Activated CD4-positive, alpha-beta memory T cell treated with anti-CD3 and anti-CD28 coated beads, Interleukin-2, amount 10 ng/mL, durations not matched to agents 7 days and 5 days (primary cell): ENCODE measurements at regions not wholly inside any gene's neighbourhood (a gene's known extent, or its start where the extent isn't known, plus 50 kb on each side); places are given as distances from the start of the nearest gene placed in this dataset.
"Not testable (repeated sequence)": the region's sequence is repeated elsewhere in the genome, so short reads cannot be mapped to it uniquely, and the experiment has no call there.

Experiments used
- CTCF ChIA-PET: fragments of 350-600 bp; sonication (Branson Sonifier 250); formaldehyde crosslinking; loops from one replicate; lab custom pipeline; 2021; ENCODE audit warnings: antibody characterized with exemption, inconsistent platforms; lab: Charles Lee
- POLR2A ChIA-PET: fragments of 350-600 bp; sonication (Branson Sonifier 250); formaldehyde crosslinking; loops from one replicate; lab custom pipeline; 2021; ENCODE audit warnings: antibody characterized with exemption; lab: Charles Lee
- DNase-seq: peaks from one replicate; pipeline ENCODE4 v3.0.0-alpha.2; 2020
- H3K27ac Mint-ChIP-seq: one replicate; pipeline ENCODE4 v1.8.0; 2021; ENCODE audit warnings: mild to moderate bottlenecking, mixed read lengths
- H3K27me3 Mint-ChIP-seq: one replicate; pipeline ENCODE4 v1.8.0; 2021; ENCODE audit warnings: mixed read lengths
- H3K36me3 Mint-ChIP-seq: one replicate; pipeline ENCODE4 v1.8.0; 2021; ENCODE audit warnings: low read depth, mixed read lengths
- H3K4me1 Mint-ChIP-seq: one replicate; pipeline ENCODE4 v1.8.0; 2021; ENCODE audit warnings: mixed read lengths
- H3K4me3 Mint-ChIP-seq: one replicate; pipeline ENCODE4 v1.8.0; 2021; ENCODE audit warnings: mild to moderate bottlenecking, mixed read lengths
- H3K9me3 Mint-ChIP-seq: one replicate; pipeline ENCODE4 v1.8.0; 2021; ENCODE audit warnings: mixed read lengths

DNA sequence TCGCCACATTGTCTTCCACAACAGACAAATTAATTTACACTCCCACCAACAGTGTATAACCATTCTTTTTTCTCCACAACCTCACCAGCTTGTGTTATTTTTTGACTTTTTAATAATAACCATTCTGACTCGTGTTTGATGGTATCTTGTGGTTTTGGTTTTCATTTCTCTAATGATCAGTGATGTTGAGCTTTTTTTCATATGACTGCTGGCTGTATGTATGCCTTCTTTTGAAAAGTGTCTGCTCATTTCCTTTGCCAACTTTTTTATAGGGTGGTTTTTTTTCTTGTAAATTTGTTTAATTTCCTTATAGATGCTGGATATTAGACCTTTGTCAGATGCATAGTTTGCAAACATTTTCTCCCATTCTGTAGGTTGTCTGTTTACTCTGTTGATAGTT lies 179.6 kb downstream of the FAM174A start:
- DNase-seq, H3K36me3 Mint-ChIP-seq, CTCF ChIA-PET, H3K27ac Mint-ChIP-seq, H3K4me1 Mint-ChIP-seq, H3K4me3 Mint-ChIP-seq, POLR2A ChIA-PET, H3K27me3 Mint-ChIP-seq, H3K9me3 Mint-ChIP-seq: not testable (repeated sequence)

DNA sequence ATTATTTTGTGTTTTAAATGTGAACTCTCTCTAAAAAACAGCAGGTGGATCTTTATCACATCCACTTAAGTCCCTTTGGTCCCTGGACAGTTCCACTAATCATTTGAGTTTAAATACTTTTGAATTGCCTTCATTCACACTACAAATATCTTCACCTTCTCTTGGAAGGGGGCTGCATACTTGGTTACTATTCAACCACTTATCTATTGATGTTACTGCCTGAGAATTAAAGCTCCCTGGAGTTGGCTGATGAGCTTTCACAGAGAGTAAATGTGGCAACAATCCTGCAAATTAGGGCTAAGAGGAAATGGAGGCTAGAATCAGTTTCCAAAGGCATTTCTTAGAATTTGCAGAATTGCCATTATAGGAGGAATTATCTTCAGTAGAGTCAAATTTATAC lies 180.4 kb downstream of the ST8SIA4 start:
- Mint-ChIP-seq H3K4me3 (no peak overlapping the region), H3K36me3 (no peaks in the 10 kb centered on the region), H3K9me3 (no peaks in the 10 kb centered on the region), H3K4me1 (no peaks in the 10 kb centered on the region), H3K27ac (no peak overlapping the region), H3K27me3 (no peaks in the 10 kb centered on the region)
- ChIA-PET CTCF (no interaction called here), POLR2A (no interaction called here)
- no peak for DNase-seq

DNA sequence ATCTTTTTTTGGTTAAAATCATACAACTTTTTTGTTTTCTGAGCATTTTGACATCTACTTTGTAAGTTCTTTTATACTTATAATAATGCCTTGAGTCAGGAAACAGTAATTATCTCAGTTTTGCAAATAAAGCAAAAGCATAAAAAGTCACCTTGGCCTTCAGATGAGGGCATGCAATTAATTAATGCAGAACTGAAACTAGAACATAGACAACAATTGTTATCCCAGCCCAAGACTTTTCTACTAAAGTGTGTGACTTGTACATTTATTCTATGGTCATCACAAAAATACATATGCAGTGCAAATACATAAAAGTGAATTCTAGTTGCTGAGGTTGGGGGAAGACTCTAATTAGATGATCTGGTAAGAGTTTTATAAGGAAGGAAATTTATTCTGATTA lies 179.9 kb downstream of the ST8SIA4 start:
- H3K27ac Mint-ChIP-seq: no peak overlapping the region
- no peak overlapping the region for H3K4me3 Mint-ChIP-seq
- H3K36me3 Mint-ChIP-seq: no peaks in the 10 kb centered on the region
- no peaks in the 10 kb centered on the region for H3K27me3 Mint-ChIP-seq
- DNase-seq: no peak
- ChIA-PET POLR2A (no interaction called here), CTCF (no interaction called here)
- H3K9me3 Mint-ChIP-seq: no peaks in the 10 kb centered on the region
- H3K4me1 Mint-ChIP-seq: no peaks in the 10 kb centered on the region

DNA sequence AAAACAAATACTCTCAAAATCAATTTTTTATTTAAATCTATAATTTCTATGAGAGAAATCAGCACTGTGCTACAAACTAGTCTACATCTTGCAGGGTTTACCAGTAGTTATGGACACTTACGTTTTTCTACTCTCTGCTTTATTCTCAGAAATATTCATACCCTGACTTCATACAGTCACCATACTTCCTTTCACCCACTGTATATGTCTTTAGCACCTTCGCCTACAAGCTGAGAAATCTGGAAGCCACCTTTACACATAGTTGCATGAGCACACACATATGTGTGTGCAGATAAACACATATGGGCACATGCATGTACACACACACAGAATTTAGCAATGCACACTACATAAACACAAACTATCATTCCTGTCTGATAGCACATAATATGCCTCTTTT lies 177.0 kb downstream of the ST8SIA4 start:
- Mint-ChIP-seq H3K4me1 (no peaks in the 10 kb centered on the region), H3K36me3 (no peaks in the 10 kb centered on the region), H3K27me3 (no peaks in the 10 kb centered on the region), H3K27ac (no peak overlapping the region), H3K9me3 (no peaks in the 10 kb centered on the region), H3K4me3 (no peak overlapping the region)
- DNase-seq: no peak
- ChIA-PET CTCF (interaction anchor here (1.6 kb wide), 1 partner anchor 176 kb away, joined by 3 read pairs; no protein-coding TSS in a partner anchor), POLR2A (no interaction called here)

DNA sequence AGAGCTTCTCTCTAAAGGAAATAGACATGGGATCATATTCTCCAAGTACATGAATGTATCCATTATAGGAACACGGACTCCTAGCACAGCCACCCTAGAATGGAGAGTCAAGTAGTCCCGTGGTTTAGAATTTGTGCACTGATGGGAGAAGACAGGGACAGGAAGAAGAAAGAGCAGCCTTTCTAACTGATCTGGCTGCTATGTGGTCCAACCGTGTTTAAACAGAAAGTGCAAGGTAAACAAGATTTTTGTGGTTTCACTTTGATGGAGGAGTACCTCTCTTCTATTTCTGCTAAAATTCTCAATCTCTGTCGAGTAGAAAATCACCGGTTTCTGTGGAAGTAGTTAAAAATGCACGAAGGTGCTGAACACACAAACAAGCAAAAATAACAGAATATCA lies 171.3 kb downstream of the ST8SIA4 start:
- Mint-ChIP-seq H3K27me3 (no peaks in the 10 kb centered on the region), H3K4me3 (peak overlapping the region; percentile 63), H3K9me3 (no peaks in the 10 kb centered on the region), H3K4me1 (peaks cover 10% of the 10 kb centered on the region), H3K27ac (peak overlapping the region; percentile 78), H3K36me3 (no peaks in the 10 kb centered on the region)
- DNase-seq: peak; percentile 27
- ChIA-PET CTCF (no interaction called here), POLR2A (no interaction called here)

DNA sequence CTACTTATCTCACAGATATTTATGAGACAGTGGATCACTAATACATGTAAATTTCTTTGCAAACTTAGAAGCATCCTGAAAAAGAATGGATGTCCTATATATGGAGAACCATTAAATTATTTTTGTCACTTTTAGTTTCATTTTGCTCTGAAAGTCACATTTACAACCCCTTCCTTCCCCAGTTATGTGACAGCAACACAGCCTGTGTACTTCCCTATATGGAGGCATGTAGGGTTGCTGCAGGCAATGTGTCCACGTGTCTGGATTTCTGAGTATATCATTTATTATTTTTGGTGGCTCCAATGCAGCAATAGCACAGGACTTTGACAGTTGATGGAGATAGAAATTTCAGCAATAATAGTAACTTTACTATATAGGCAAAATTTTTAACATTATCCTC lies 156.4 kb downstream of the ST8SIA4 start:
- POLR2A ChIA-PET: no interaction called here
- no peak overlapping the region for H3K4me3 Mint-ChIP-seq

DNA sequence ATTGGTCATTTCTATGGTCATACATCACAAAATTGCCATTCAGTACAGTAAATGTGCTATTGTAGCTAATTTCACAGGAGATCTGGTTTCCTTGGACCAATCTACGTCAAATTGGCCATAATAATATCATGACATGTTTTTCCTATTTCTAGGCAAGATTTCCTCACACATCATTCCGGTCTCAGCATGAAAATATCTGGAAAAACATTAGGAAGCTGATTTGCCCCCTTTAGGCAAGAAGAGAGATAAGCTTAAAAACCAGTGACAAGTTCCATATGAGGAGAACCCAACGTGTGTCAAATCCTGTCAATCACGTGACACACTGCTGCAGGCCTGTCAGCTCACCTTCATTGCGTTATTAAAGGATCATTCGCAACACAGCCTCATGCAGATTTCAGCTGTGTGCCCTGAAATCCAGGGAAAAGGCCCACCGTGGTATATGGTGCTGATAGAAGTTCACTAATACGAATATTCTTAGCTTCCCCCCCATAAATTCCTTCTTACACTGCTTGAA lies 153.3 kb downstream of the ST8SIA4 start:
- no peaks in the 10 kb centered on the region for H3K9me3 Mint-ChIP-seq
- CTCF ChIA-PET: interaction anchor here (1.2 kb wide), 1 partner anchor 24 kb away, joined by 3 read pairs; no protein-coding TSS in a partner anchor
- H3K4me1 Mint-ChIP-seq: peaks cover 6% of the 10 kb centered on the region
- DNase-seq: no peak
- no peak overlapping the region for H3K4me3 Mint-ChIP-seq
- no peaks in the 10 kb centered on the region for H3K36me3 Mint-ChIP-seq
- no peak overlapping the region for H3K27ac Mint-ChIP-seq
- POLR2A ChIA-PET: interaction anchor here (1.3 kb wide), 1 partner anchor 31 kb away, joined by 4 read pairs; no protein-coding TSS in a partner anchor
- peaks cover 8% of the 10 kb centered on the region for H3K27me3 Mint-ChIP-seq

More for the DNA sequence above, 156.4 kb downstream of the ST8SIA4 start:
- Mint-ChIP-seq H3K27ac (no peak overlapping the region), H3K9me3 (no peaks in the 10 kb centered on the region), H3K36me3 (no peaks in the 10 kb centered on the region), H3K4me1 (peaks cover 6% of the 10 kb centered on the region), H3K27me3 (peaks cover 5% of the 10 kb centered on the region)
- CTCF ChIA-PET: interaction anchor here (1.0 kb wide), 1 partner anchor 11 kb away, joined by 3 read pairs; no protein-coding TSS in a partner anchor
- DNase-seq: no peak

DNA sequence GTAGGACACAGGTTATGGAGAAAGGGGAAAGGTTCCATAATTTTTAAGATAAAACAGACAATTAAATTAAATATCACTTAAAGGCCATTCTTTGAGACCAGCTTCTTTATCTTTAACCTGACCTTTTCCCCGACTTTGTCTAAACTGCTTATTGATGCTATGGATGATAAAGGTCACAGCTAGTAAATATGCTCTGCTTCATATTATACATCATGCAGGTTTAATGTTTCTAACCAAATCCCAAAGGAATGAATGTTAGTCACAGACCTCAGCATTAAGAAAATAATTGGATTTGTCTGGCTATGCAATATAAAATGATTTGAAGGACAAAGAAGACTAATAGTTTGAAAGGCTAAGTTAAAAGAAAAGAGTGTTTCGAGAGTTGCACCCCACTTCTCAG lies 147.6 kb downstream of the ST8SIA4 start:
- CTCF ChIA-PET: no interaction called here

More for the DNA sequence above, 147.6 kb downstream of the ST8SIA4 start:
- Mint-ChIP-seq H3K9me3 (no peaks in the 10 kb centered on the region), H3K27me3 (peaks cover 10% of the 10 kb centered on the region), H3K4me1 (no peaks in the 10 kb centered on the region), H3K4me3 (no peak overlapping the region), H3K27ac (no peak overlapping the region), H3K36me3 (no peaks in the 10 kb centered on the region)
- POLR2A ChIA-PET: no interaction called here
- no peak for DNase-seq
